IMR-90 (cell line): ENCODE measurements at regions not wholly inside any gene's neighbourhood (a gene's known extent, or its start where the extent isn't known, plus 50 kb on each side); places are given as distances from the start of the nearest gene placed in this dataset.
A peak's percentile ranks its signal among the peaks of the same experiment; 100 is the strongest.

ENCODE experiments used
- ATAC-seq: fragments of 200-7000 bp; cut with Tn5 transposase; 2 replicates; pipeline ENCODE4 v1.9.1; 2020; ENCODE audit warnings: low read depth, mild to moderate bottlenecking, moderate library complexity
- BruUV-seq: library from RNA; stranded (reverse); fragments of 400-500 nt; replicated peaks from 2 replicates; lab custom pipeline; 2021; lab: Mats Ljungman, UMichigan
- CTCF ChIA-PET: fragments of 300-600 bp; formaldehyde crosslinking; extraction: SDS; loops from one replicate; lab custom pipeline; 2021; ENCODE audit warnings: antibody characterized with exemption; lab: Yijun Ruan, JAX
- POLR2A ChIA-PET: fragments of 300-600 bp; sonication (Branson Sonifier 250); formaldehyde crosslinking; loops from one replicate; lab custom pipeline; 2022; ENCODE audit warnings: antibody characterized with exemption; ENCODE audit not compliant: unreplicated experiment; lab: Charles Lee
- DNase-seq: peaks from one replicate; pipeline ENCODE4 v3.0.0; 2013
- H2AFZ ChIP-seq: replicated peaks from 2 replicates; pipeline ENCODE3; 2013; ENCODE audit warnings: low read length, mild to moderate bottlenecking; ENCODE audit not compliant: poor library complexity
- H2AK5ac ChIP-seq: 2 replicates; pipeline ENCODE4 v1.6.1; 2013; ENCODE audit warnings: low read depth, low read length, inconsistent platforms
- H2AK9ac ChIP-seq: replicated peaks from 2 replicates; pipeline ENCODE3; 2013; ENCODE audit warnings: mild to moderate bottlenecking, low read depth, low read length, moderate library complexity; ENCODE audit not compliant: poor library complexity
- H2BK120ac ChIP-seq: 2 replicates; pipeline ENCODE4 v1.6.1; 2013; ENCODE audit warnings: low read depth, low read length, inconsistent platforms
- H2BK15ac ChIP-seq: 3 replicates; pipeline ENCODE4 v1.6.1; 2013; ENCODE audit warnings: low read depth, low read length, inconsistent platforms
- H2BK20ac ChIP-seq: 2 replicates; pipeline ENCODE4 v1.6.1; 2013; ENCODE audit warnings: low read depth, mild to moderate bottlenecking, inconsistent platforms, low read length, moderate library complexity
- H2BK5ac ChIP-seq: 2 replicates; pipeline ENCODE4 v1.6.1; 2013; ENCODE audit warnings: mild to moderate bottlenecking, low read depth, low read length, inconsistent platforms; ENCODE audit not compliant: poor library complexity, severe bottlenecking
- H3K14ac ChIP-seq: replicated peaks from 2 replicates; pipeline ENCODE4 v1.6.1; 2013; ENCODE audit warnings: low read depth, low read length, inconsistent platforms
- H3K18ac ChIP-seq: 2 replicates; pipeline ENCODE4 v1.6.1; 2013; ENCODE audit warnings: low read depth, low read length, control low read depth
- H3K23ac ChIP-seq: 2 replicates; pipeline ENCODE4 v1.6.1; 2013; ENCODE audit warnings: low read depth, low read length, inconsistent platforms
- H3K27ac ChIP-seq: 2 replicates; pipeline ENCODE4 v1.5.1; 2013; ENCODE audit warnings: mild to moderate bottlenecking, control low read depth, low read length; ENCODE audit not compliant: insufficient read depth
- H3K27me3 ChIP-seq: 2 replicates; pipeline ENCODE4 v1.6.1; 2013; ENCODE audit warnings: low read length; ENCODE audit not compliant: control insufficient read depth, insufficient read depth
- H3K36me3 ChIP-seq: 2 replicates; pipeline ENCODE4 v1.6.1; 2013; ENCODE audit warnings: low read length, mixed read lengths; ENCODE audit not compliant: control insufficient read depth, insufficient read depth
- H3K4ac ChIP-seq: 2 replicates; pipeline ENCODE4 v1.6.1; 2013; ENCODE audit warnings: low read depth, low read length, inconsistent platforms
- H3K4me1 ChIP-seq: 2 replicates; pipeline ENCODE4 v1.6.1; 2013; ENCODE audit warnings: low read length, mixed read lengths; ENCODE audit not compliant: control insufficient read depth, insufficient read depth
- H3K4me2 ChIP-seq: 2 replicates; pipeline ENCODE4 v1.6.1; 2013; ENCODE audit warnings: low read depth, mild to moderate bottlenecking, control low read depth, low read length, moderate library complexity
- H3K4me3 ChIP-seq: 2 replicates; pipeline ENCODE4 v1.5.1; 2013; ENCODE audit warnings: low read depth, mild to moderate bottlenecking, control low read depth, low read length, moderate library complexity; ENCODE audit not compliant: insufficient read depth
- H3K56ac ChIP-seq: 2 replicates; pipeline ENCODE4 v1.6.1; 2013; ENCODE audit warnings: low read length, inconsistent platforms; ENCODE audit not compliant: insufficient read depth; ENCODE audit errors: extremely low read depth
- H3K79me1 ChIP-seq, 2 experiments: 2 replicates each; pipeline ENCODE4 v1.6.1; 2013; ENCODE audit warnings: low read length in 2 of 2, inconsistent platforms in 1 of 2, low read depth in 1 of 2
- H3K9ac ChIP-seq: 2 replicates; pipeline ENCODE4 v1.6.1; 2013; ENCODE audit warnings: low read depth, low read length, control low read depth
- H3K9me1 ChIP-seq: 2 replicates; pipeline ENCODE4 v1.6.1; 2013; ENCODE audit warnings: low read length, inconsistent platforms; ENCODE audit not compliant: insufficient read depth
- H3K9me3 ChIP-seq: 2 replicates; pipeline ENCODE4 v1.6.1; 2013; ENCODE audit warnings: low read length; ENCODE audit not compliant: control insufficient read depth, insufficient read depth
- H4K20me1 ChIP-seq: 2 replicates; pipeline ENCODE4 v1.6.1; 2013; ENCODE audit warnings: low read length, inconsistent platforms; ENCODE audit not compliant: insufficient read depth
- H4K5ac ChIP-seq: 2 replicates; pipeline ENCODE4 v1.6.1; 2013; ENCODE audit warnings: mild to moderate bottlenecking, low read depth, low read length, control low read depth
- H4K8ac ChIP-seq, 2 experiments: 2 replicates each; pipeline ENCODE4 v1.6.1; 2013; ENCODE audit warnings: low read depth in 2 of 2, low read length in 2 of 2, control low read depth in 1 of 2, inconsistent platforms in 1 of 2
- H4K91ac ChIP-seq: 2 replicates; pipeline ENCODE4 v1.6.1; 2013; ENCODE audit warnings: low read depth, low read length, inconsistent platforms; ENCODE audit not compliant: insufficient read depth
- CTCF ChIP-seq: conservative IDR thresholded peaks from 2 replicates; pipeline ENCODE4 v1.5.1; 2012; ENCODE audit warnings: mild to moderate bottlenecking, low read depth, low read length, improper control_type of control experiment
- FOS ChIP-seq: fragments of 150-350 bp; IDR thresholded peaks from 2 replicates; pipeline ENCODE4 v1.6.1; 2016; ENCODE audit warnings: low read depth, low read length
- NFE2L2 ChIP-seq: fragments of 150-350 bp; IDR thresholded peaks from 2 replicates; pipeline ENCODE4 v1.6.1; 2016; ENCODE audit warnings: low read depth, mild to moderate bottlenecking, low read length
- RAD21 ChIP-seq: IDR thresholded peaks from 2 replicates; pipeline ENCODE4 v1.6.1; 2012; ENCODE audit warnings: low read length, improper control_type of control experiment
- RFX5 ChIP-seq: IDR thresholded peaks from 2 replicates; pipeline ENCODE4 v1.8.0; 2012; ENCODE audit warnings: low read depth, mild to moderate bottlenecking, low read length, moderate library complexity
- SMC3 ChIP-seq: fragments of 150-350 bp; IDR thresholded peaks from 2 replicates; pipeline ENCODE4 v1.6.1; 2016; ENCODE audit warnings: low read depth, mild to moderate bottlenecking, antibody characterized with exemption, low read length, moderate library complexity
- WGBS, 2 experiments: methylation state at CpG; one replicate each; pipeline versions ENCODE4 v1.1.5 to v1.1.7; 2013; ENCODE audit warnings: missing lambda C conversion rate in 2 of 2; ENCODE audit not compliant: insufficient read length in 1 of 2; ENCODE audit errors: extremely low coverage in 2 of 2; 5-methylcytosine and 5-hydroxymethylcytosine counted together
- dilution Hi-C: fragments of 300-500 bp; cut with HindIII; formaldehyde crosslinking; loops from one replicate; pipeline ENCODE4 v1.14.3; 2018; ENCODE audit warnings: low sequenced_read_pairs; ENCODE audit not compliant: unreplicated experiment
- in situ Hi-C: fragments of 300-500 bp; cut with MboI; formaldehyde crosslinking; loops from 3 replicates; pipeline ENCODE4 v1.14.3; 2019; ENCODE audit warnings: low sequenced_read_pairs, inconsistent platforms, mixed read lengths
- intact Hi-C: fragments of 100-400 bp; cut with micrococcal nuclease; formaldehyde crosslinking; loops from 2 replicates; pipeline ENCODE4 v1.10.0; 2022

GRCh38 chrX:84907324-84907968 lies 96.2 kb upstream of the APOOL start:
- H2BK5ac ChIP-seq, result no peak overlapping the region
- dilution Hi-C loops, result no loop called here
- peak; percentile 49; the same call in 1 of the 2 replicates for ATAC-seq

More at GRCh38 chrX:84907324-84907968, 96.2 kb upstream of the APOOL start:
- ChIA-PET POLR2A (no interaction called here), CTCF (interaction anchor here (0.8 to 1.5 kb wide), 4 partner anchors 10 to 861 kb away, joined by 3 to 6 read pairs (median 4); no protein-coding TSS in a partner anchor)
- Histone ChIP-seq H3K27me3 (no peaks in the 10 kb centered on the region), H3K56ac (no peak overlapping the region), H2AK5ac (no peak overlapping the region), H3K4me1 (no peaks in the 10 kb centered on the region), H3K9me1 (no peaks in the 10 kb centered on the region), H3K4me2 (0 out of 2 replicates have a peak overlapping the region, but pooled peaks have one; percentile 28), H3K18ac (no peak overlapping the region), H2BK120ac (no peak overlapping the region), H3K27ac (no peak overlapping the region), H3K9ac (no peak overlapping the region), H4K8ac (no peak overlapping the region), H2AK9ac (no peak overlapping the region), H3K79me1 (no peaks in the 10 kb centered on the region), H4K20me1 (no peaks in the 10 kb centered on the region), H3K14ac (no peak overlapping the region), H4K91ac (no peak overlapping the region), H2BK20ac (no peak overlapping the region), H3K36me3 (no peaks in the 10 kb centered on the region), H3K23ac (no peak overlapping the region), H3K9me3 (no peaks in the 10 kb centered on the region), H2AFZ (no peak overlapping the region), H4K5ac (no peak overlapping the region), H3K4me3 (no peak overlapping the region), H2BK15ac (no peak overlapping the region), H3K4ac (no peak overlapping the region)
- intact Hi-C loops (loop anchor here (1.0 to 5.0 kb wide), 3 partner anchors 178 to 990 kb away; no protein-coding TSS in a partner anchor), in situ Hi-C loops (no loop called here)
- BruUV-seq, result no TSS peak
- peak; percentile 37 for TF ChIP-seq CTCF
- no peak for TF ChIP-seq NFE2L2
- TF ChIP-seq FOS, result no peak
- TF ChIP-seq RAD21, result peak; percentile 26
- TF ChIP-seq RFX5, result no peak
- no peak; the same call in 1 of the 2 replicates for TF ChIP-seq SMC3
- peak; percentile 5 for DNase-seq
- no CpG with 5 or more reads among the region's 5 CpGs for WGBS, 2 experiments
